GM23338 (cell line): ENCODE measurements at regions not wholly inside any gene's neighbourhood (a gene's known extent, or its start where the extent isn't known, plus 50 kb on each side); places are given as distances from the start of the nearest gene placed in this dataset.
A peak's percentile ranks its signal among the peaks of the same experiment; 100 is the strongest.

Experiments
- ATAC-seq: fragments of 200-7000 bp; cut with Tn5 transposase; 3 replicates; pipeline ENCODE4 v1.9.1; 2020
- DNase-seq: peaks from one replicate; pipeline ENCODE4 v3.0.0-alpha.2; 2015; ENCODE audit warnings: low spot score
- H2AFZ ChIP-seq: fragments of 200-600 bp; sonication (generic); 2 replicates; pipeline ENCODE4 v1.8.0; 2016; ENCODE audit warnings: antibody characterized with exemption, mild to moderate bottlenecking, moderate library complexity
- H3F3A ChIP-seq: fragments of 200-600 bp; sonication (generic); replicated peaks from 2 replicates; pipeline ENCODE4 v1.8.0; 2017; ENCODE audit warnings: antibody characterized with exemption, mixed run types, low read depth
- H3K27ac ChIP-seq: fragments of 200-600 bp; sonication (generic); 2 replicates; pipeline ENCODE4 v1.6.1; 2016; ENCODE audit warnings: low read depth
- H3K27me3 ChIP-seq: fragments of 200-600 bp; sonication (generic); 2 replicates; pipeline ENCODE4 v1.8.0; 2016; ENCODE audit warnings: mild to moderate bottlenecking, mixed run types, moderate library complexity; ENCODE audit not compliant: insufficient read depth
- H3K36me3 ChIP-seq: fragments of 200-600 bp; sonication (generic); 2 replicates; pipeline ENCODE4 v1.8.0; 2016; ENCODE audit warnings: mild to moderate bottlenecking; ENCODE audit not compliant: insufficient read depth
- H3K4me1 ChIP-seq: fragments of 200-600 bp; sonication (generic); 2 replicates; pipeline ENCODE4 v1.8.0; 2016; ENCODE audit warnings: mild to moderate bottlenecking, moderate library complexity; ENCODE audit not compliant: insufficient read depth
- H3K4me2 ChIP-seq: fragments of 200-600 bp; sonication (generic); 2 replicates; pipeline ENCODE4 v1.7.1; 2017; ENCODE audit warnings: mixed run types
- H3K4me3 ChIP-seq: fragments of 200-600 bp; sonication (generic); 2 replicates; pipeline ENCODE4 v1.6.1; 2016; ENCODE audit warnings: mixed run types
- H3K79me2 ChIP-seq: fragments of 200-600 bp; sonication (generic); replicated peaks from 2 replicates; pipeline ENCODE4 v1.8.0; 2017; ENCODE audit warnings: mild to moderate bottlenecking; ENCODE audit not compliant: insufficient read depth
- H3K9me2 ChIP-seq: fragments of 200-600 bp; sonication (generic); 2 replicates; pipeline ENCODE4 v1.8.0; 2017; ENCODE audit not compliant: insufficient read depth
- H4K20me1 ChIP-seq: fragments of 200-600 bp; sonication (generic); replicated peaks from 2 replicates; pipeline ENCODE4 v1.8.0; 2017; ENCODE audit warnings: mild to moderate bottlenecking; ENCODE audit not compliant: insufficient read depth
- H3K27ac Mint-ChIP-seq: 2 replicates; pipeline ENCODE4 v1.8.0; 2020; ENCODE audit warnings: inconsistent platforms, mild to moderate bottlenecking, moderate library complexity, mixed read lengths
- H3K27me3 Mint-ChIP-seq: 3 replicates; pipeline ENCODE4 v1.8.0; 2022; ENCODE audit warnings: low read depth, mild to moderate bottlenecking, moderate library complexity, mixed read lengths, inconsistent platforms; ENCODE audit not compliant: insufficient read depth, poor library complexity
- H3K36me3 Mint-ChIP-seq: 3 replicates; pipeline ENCODE4 v1.8.0; 2021; ENCODE audit warnings: low read depth, mild to moderate bottlenecking, inconsistent platforms, moderate library complexity, mixed read lengths
- H3K4me1 Mint-ChIP-seq: 3 replicates; pipeline ENCODE4 v1.8.0; 2020; ENCODE audit warnings: mild to moderate bottlenecking, inconsistent platforms, mixed read lengths
- H3K4me3 Mint-ChIP-seq: 3 replicates; pipeline ENCODE4 v1.8.0; 2021; ENCODE audit warnings: moderate library complexity, mild to moderate bottlenecking, inconsistent platforms, mixed read lengths
- H3K9me3 Mint-ChIP-seq: 3 replicates; pipeline ENCODE4 v1.8.0; 2020; ENCODE audit warnings: moderate library complexity, mild to moderate bottlenecking, inconsistent platforms, mixed read lengths
- CREB1 ChIP-seq: fragments of 250-450 bp; sonication (Bioruptor Pico); IDR thresholded peaks from 2 replicates; pipeline ENCODE4 v1.5.0; 2020; ENCODE audit warnings: low read depth, mild to moderate bottlenecking, moderate library complexity
- CTCF ChIP-seq, 2 experiments: fragments of 200-600 bp in 1 of 2; sonication (generic) in 1 of 2; conservative IDR thresholded peaks; 2 replicates each; pipeline versions ENCODE4 v1.5.1 to v1.6.1; 2016 to 2017; ENCODE audit warnings: antibody characterized with exemption in 2 of 2, low read depth in 2 of 2, mild to moderate bottlenecking in 2 of 2, moderate library complexity in 1 of 2
- ETS1 ChIP-seq: IDR thresholded peaks from 2 replicates; pipeline ENCODE4 v1.6.1; 2016; ENCODE audit warnings: antibody characterized with exemption
- EZH2 ChIP-seq: fragments of 200-600 bp; sonication (generic); IDR thresholded peaks from one replicate; pipeline ENCODE4 v1.8.0; 2017; ENCODE audit warnings: antibody characterized with exemption, mild to moderate bottlenecking, low read depth; ENCODE audit not compliant: unreplicated experiment
- EZH2phosphoT487 ChIP-seq: fragments of 200-600 bp; sonication (generic); IDR thresholded peaks from one replicate; pipeline ENCODE4 v1.8.1; 2018; ENCODE audit warnings: antibody characterized with exemption; ENCODE audit not compliant: unreplicated experiment
- JUNB ChIP-seq: IDR thresholded peaks from one replicate; pipeline ENCODE4 v1.6.1; 2016; ENCODE audit warnings: antibody characterized with exemption; ENCODE audit not compliant: unreplicated experiment
- NANOG ChIP-seq: IDR thresholded peaks from 2 replicates; pipeline ENCODE4 v1.6.1; 2016; ENCODE audit warnings: antibody characterized with exemption, borderline replicate concordance
- POLR2AphosphoS5 ChIP-seq: IDR thresholded peaks from 2 replicates; pipeline ENCODE4 v1.6.1; 2016; ENCODE audit warnings: antibody characterized with exemption, low read depth
- REST ChIP-seq: IDR thresholded peaks from one replicate; pipeline ENCODE4 v1.6.1; 2018; ENCODE audit warnings: antibody characterized with exemption; ENCODE audit not compliant: unreplicated experiment
- STAT1 ChIP-seq: IDR thresholded peaks from one replicate; pipeline ENCODE4 v1.6.1; 2016; ENCODE audit warnings: antibody characterized with exemption; ENCODE audit not compliant: unreplicated experiment
- ZNF114 ChIP-seq: fragments of 250-450 bp; sonication (Bioruptor Pico); IDR thresholded peaks from 2 replicates; pipeline ENCODE4 v1.5.0; 2020; ENCODE audit warnings: mild to moderate bottlenecking, moderate library complexity
- ZNF331 ChIP-seq: fragments of 250-450 bp; sonication (Bioruptor Pico); IDR thresholded peaks from 2 replicates; pipeline ENCODE4 v1.5.0; 2020; ENCODE audit warnings: low read depth, mild to moderate bottlenecking, moderate library complexity
- ZNF462 ChIP-seq: fragments of 250-450 bp; sonication (Bioruptor Pico); IDR thresholded peaks from 2 replicates; pipeline ENCODE4 v1.5.0; 2020; ENCODE audit warnings: mild to moderate bottlenecking, moderate library complexity

- no peak overlapping the region for H3K27ac ChIP-seq
- no peak for DNase-seq
- H3K27me3 Mint-ChIP-seq, result no peaks in the 10 kb centered on the region
- ATAC-seq, result no peak
- peak overlapping the region; percentile 44 for H3K4me2 ChIP-seq
- H3K4me1 ChIP-seq, result peaks cover 14% of the 10 kb centered on the region
- peak overlapping the region; percentile 80 for H3K27ac Mint-ChIP-seq
- no peaks in the 10 kb centered on the region for H3K36me3 Mint-ChIP-seq
- no peaks in the 10 kb centered on the region; the same call in 1 of the 2 replicates for H3K9me2 ChIP-seq
- H3K27me3 ChIP-seq, result no peaks in the 10 kb centered on the region
- no peaks in the 10 kb centered on the region; the same call in 2 of the 3 replicates for H3K9me3 Mint-ChIP-seq
- no peaks in the 10 kb centered on the region; the same call in 1 of the 2 replicates for H3F3A ChIP-seq
- no peaks in the 10 kb centered on the region for H3K36me3 ChIP-seq
- no peak for TF ChIP-seq ETS1
- no peak for TF ChIP-seq EZH2
- no peak for TF ChIP-seq CTCF (conservative IDR thresholded peaks at IDR 0.05; ENCODE audit: low read depth in 2 of 2)
- no peak for TF ChIP-seq STAT1
- TF ChIP-seq REST, result no peak
- no peak for TF ChIP-seq ZNF462 (CRISPR knock-in tag)
- TF ChIP-seq ZNF331, result no peak
- TF ChIP-seq ZNF114, result no peak
- no peak for TF ChIP-seq CREB1 (CRISPR knock-in tag)
- no peak for TF ChIP-seq EZH2phosphoT487
- no peak for TF ChIP-seq JUNB
- no peak for TF ChIP-seq POLR2AphosphoS5
- no peak for TF ChIP-seq NANOG
- no peak overlapping the region for H3K4me3 ChIP-seq
- 0 out of 2 replicates have a peak overlapping the region, but pooled peaks have one; percentile 60 for H2AFZ ChIP-seq
- no peaks in the 10 kb centered on the region for H4K20me1 ChIP-seq
- H3K79me2 ChIP-seq, result no peaks in the 10 kb centered on the region
- peaks cover 17% of the 10 kb centered on the region for H3K4me1 Mint-ChIP-seq
- no peak overlapping the region for H3K4me3 Mint-ChIP-seq
Measured at GRCh38 chr2:225120186-225120585, 77.9 kb upstream of the DOCK10 start.
